GM12872 (cell line): ENCODE measurements at regions not wholly inside any gene's neighbourhood (a gene's known extent, or its start where the extent isn't known, plus 50 kb on each side); places are given as distances from the start of the nearest gene placed in this dataset.

Source experiments
- CTCF ChIP-seq: IDR thresholded peaks from 3 replicates; pipeline ENCODE4 v1.5.1; 2011; ENCODE audit warnings: low read depth, mild to moderate bottlenecking, low read length, moderate library complexity; ENCODE audit not compliant: insufficient read depth

DNA sequence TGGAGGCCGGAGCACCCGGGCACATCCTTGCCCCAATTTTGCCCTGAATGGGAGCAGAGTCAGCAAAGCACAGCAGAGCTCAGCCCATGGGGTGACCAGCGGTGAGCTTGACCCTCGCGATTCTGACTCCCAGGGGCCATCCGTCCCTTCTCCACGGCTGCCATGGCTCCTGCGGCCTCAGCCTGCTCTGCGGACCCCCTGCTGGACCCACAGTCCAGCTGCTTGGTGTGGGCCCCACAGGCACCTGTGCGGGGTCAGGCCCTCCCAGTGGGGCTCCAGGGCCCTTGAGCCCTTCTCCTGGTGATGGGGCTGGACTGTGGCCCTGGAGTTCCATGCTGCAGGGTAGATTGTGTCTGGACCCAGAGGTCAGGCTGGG, 144.2 kb downstream of the ENGASE start:
- no peak for TF ChIP-seq CTCF

- TF ChIP-seq CTCF: no peak
These were observed 143.7 kb downstream of the ENGASE start for GRCh38 chr17:79218175-79218824.

- TF ChIP-seq CTCF: no peak
These were observed 143.0 kb downstream of the ENGASE start for GRCh38 chr17:79217473-79218135.

GRCh38 chr17:79216826-79217225, 142.2 kb downstream of the ENGASE start:
- no peak for TF ChIP-seq CTCF

GRCh38 chr17:79216391-79216790, 141.8 kb downstream of the ENGASE start:
- TF ChIP-seq CTCF: no peak

GRCh38 chr17:79215631-79216030, 141.0 kb downstream of the ENGASE start:
- no peak for TF ChIP-seq CTCF

DNA sequence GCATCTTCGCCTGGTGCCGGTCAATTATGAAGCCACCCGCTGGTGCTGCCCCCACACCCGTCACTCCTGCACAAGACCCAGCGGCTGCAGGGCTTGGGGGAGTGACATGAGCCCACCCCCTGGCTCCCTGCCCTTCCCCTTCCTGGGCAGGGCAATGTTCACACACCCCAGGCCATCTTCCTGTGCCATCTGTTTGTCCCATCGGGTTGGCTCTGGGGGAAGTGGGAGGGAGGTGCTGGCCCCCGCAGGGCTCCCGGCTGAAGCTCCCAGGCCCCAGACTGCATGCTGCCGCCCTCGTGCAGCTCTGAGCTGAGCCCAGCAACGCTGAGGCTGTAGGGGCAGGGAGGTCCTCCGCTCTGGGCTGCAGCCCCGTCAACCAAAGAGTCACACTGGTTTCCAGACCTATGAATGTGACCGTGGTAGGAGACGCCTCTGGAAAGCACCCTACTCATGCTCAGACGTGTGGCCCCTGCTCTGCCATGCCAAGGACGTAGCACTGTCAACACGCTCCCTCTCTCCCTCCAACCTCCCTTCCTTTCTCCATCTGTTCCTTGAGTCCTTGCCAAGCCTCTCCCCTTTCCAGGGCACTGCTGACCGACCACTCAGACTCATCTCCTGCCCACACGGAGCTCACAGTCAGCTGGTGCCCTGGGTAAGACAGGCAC, 140.4 kb downstream of the ENGASE start:
- no peak for TF ChIP-seq CTCF
